Muscle of leg (tissue), 3 donors: ENCODE measurements at regions not wholly inside any gene's neighbourhood (a gene's known extent, or its start where the extent isn't known, plus 50 kb on each side); places are given as distances from the start of the nearest gene placed in this dataset.
A peak's percentile ranks its signal among the peaks of the same experiment; 100 is the strongest.

Experiments
- DNase-seq: peaks from one replicate; pipeline ENCODE4 v3.0.0; 2013
- H3K27ac ChIP-seq: one replicate; pipeline ENCODE4 v1.5.1; 2013; ENCODE audit warnings: mild to moderate bottlenecking, low read length, control low read depth
- H3K27me3 ChIP-seq: one replicate; pipeline ENCODE4 v1.6.1; 2013; ENCODE audit warnings: low read length; ENCODE audit not compliant: control insufficient read depth, insufficient read depth
- H3K36me3 ChIP-seq: one replicate; pipeline ENCODE4 v1.6.1; 2013; ENCODE audit warnings: low read length; ENCODE audit not compliant: control insufficient read depth, insufficient read depth
- H3K4me1 ChIP-seq: one replicate; pipeline ENCODE4 v1.6.1; 2013; ENCODE audit warnings: low read length; ENCODE audit not compliant: control insufficient read depth, insufficient read depth
- H3K4me3 ChIP-seq: one replicate; pipeline ENCODE4 v1.5.1; 2013; ENCODE audit warnings: low read length, control low read depth
- H3K9me3 ChIP-seq: replicated peaks from 2 replicates; pipeline ENCODE4 v1.6.1; 2013; ENCODE audit warnings: low read depth, low read length; ENCODE audit not compliant: control insufficient read depth
- WGBS: methylation state at CpG from one replicate; pipeline ENCODE4 v1.1.5; 2013; ENCODE audit warnings: missing lambda C conversion rate; ENCODE audit not compliant: insufficient coverage; 5-methylcytosine and 5-hydroxymethylcytosine counted together

DNA sequence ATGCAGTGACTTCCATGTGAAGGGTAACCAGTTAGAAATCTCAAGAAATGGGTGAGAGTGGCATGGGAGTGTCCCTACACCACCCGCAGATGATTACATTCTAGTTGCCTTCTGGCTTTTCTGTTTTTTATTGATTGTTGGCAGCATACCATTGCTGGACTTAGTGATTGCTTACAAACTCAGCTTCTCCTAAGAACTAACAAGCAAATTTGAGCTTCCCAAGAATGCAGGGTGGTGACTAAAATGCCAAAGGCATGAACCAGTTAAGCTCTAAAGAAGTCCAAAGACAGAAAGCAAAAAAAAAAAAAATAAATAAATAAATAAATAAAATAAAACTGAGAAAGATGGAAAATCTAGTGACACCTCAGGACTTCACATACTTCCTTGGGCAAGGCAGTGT lies 245.5 kb upstream of the PARD3B start:
- no peak overlapping the region for H3K27ac ChIP-seq
- H3K9me3 ChIP-seq = no peaks in the 10 kb centered on the region
- DNase-seq = no peak

DNA sequence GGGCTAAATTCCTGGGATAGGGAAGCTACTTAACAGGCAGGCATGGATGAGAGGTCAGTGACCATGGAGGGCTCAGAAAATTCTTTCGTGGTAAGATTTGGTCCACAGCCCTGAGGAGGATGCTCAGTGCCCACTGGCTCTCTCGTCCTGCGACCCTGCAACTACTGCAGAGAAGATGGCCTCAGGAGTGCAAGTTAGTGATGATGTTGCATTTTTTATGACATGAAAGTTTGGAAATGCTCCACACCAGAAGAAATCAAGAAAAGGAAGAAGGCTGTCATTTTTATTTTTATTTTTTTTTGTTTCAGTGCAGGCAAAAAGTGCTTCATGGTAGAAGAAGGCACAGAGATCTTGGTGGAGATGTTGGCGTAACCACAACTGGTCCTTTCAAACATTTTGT lies 238.6 kb upstream of the PARD3B start:
- H3K36me3 ChIP-seq = no peaks in the 10 kb centered on the region
- H3K4me1 ChIP-seq = no peaks in the 10 kb centered on the region
- no peak overlapping the region for H3K27ac ChIP-seq
- 78% methylated on average over 4 of the region's 4 CpGs for WGBS
- H3K4me3 ChIP-seq = no peak overlapping the region
- no peak for DNase-seq
- H3K27me3 ChIP-seq = no peaks in the 10 kb centered on the region
- no peaks in the 10 kb centered on the region for H3K9me3 ChIP-seq

More for the DNA sequence above, 245.5 kb upstream of the PARD3B start:
- Histone ChIP-seq H3K36me3 (no peaks in the 10 kb centered on the region), H3K4me3 (no peak overlapping the region), H3K27me3 (no peaks in the 10 kb centered on the region), H3K4me1 (no peaks in the 10 kb centered on the region)
- WGBS = no CpG with 5 or more reads among the region's 1 CpG

GRCh38 chr2:204312105-204312504 lies 233.2 kb upstream of the PARD3B start:
- H3K27me3 ChIP-seq = no peaks in the 10 kb centered on the region
- peaks cover 8% of the 10 kb centered on the region for H3K4me1 ChIP-seq
- peak; percentile 67 for DNase-seq
- no peaks in the 10 kb centered on the region for H3K9me3 ChIP-seq
- no peaks in the 10 kb centered on the region for H3K36me3 ChIP-seq
- H3K4me3 ChIP-seq = no peak overlapping the region
- no CpG with 5 or more reads among the region's 8 CpGs for WGBS
- no peak overlapping the region for H3K27ac ChIP-seq

DNA sequence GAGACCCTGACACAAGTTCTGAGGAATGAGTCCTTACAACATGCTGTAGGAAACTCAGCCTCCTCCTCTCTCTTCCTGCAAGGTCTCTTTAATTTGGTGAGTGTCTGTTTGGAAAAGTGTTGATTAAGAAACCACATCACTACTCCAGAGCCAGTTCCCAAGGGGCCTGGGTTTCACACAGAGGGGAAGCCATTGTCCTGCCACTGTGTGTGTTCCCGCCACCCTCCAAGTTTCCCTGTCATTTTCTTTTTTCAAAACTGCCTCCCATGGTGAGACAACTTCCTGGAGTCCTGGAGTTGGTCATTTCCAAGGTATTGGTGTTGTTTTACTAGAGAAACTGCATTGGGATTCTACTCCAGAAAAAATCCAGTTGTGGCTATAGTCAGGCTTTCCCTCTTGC lies 232.0 kb upstream of the PARD3B start:
- no peak for DNase-seq
- Histone ChIP-seq H3K27me3 (no peaks in the 10 kb centered on the region), H3K4me3 (no peak overlapping the region), H3K27ac (no peak overlapping the region), H3K9me3 (no peaks in the 10 kb centered on the region), H3K4me1 (peaks cover 8% of the 10 kb centered on the region), H3K36me3 (no peaks in the 10 kb centered on the region)
- no CpG with 5 or more reads among the region's 1 CpG for WGBS

- 36% methylated on average over 12 of the region's 13 CpGs for WGBS
- H3K36me3 ChIP-seq = no peaks in the 10 kb centered on the region
- H3K27ac ChIP-seq = no peak overlapping the region
- H3K27me3 ChIP-seq = no peaks in the 10 kb centered on the region
- no peaks in the 10 kb centered on the region for H3K9me3 ChIP-seq
- H3K4me3 ChIP-seq = no peak overlapping the region
- DNase-seq = peak; percentile 19
- H3K4me1 ChIP-seq = peaks cover 8% of the 10 kb centered on the region
Measured at GRCh38 chr2:204315236-204315662, 230.0 kb upstream of the PARD3B start.

DNA sequence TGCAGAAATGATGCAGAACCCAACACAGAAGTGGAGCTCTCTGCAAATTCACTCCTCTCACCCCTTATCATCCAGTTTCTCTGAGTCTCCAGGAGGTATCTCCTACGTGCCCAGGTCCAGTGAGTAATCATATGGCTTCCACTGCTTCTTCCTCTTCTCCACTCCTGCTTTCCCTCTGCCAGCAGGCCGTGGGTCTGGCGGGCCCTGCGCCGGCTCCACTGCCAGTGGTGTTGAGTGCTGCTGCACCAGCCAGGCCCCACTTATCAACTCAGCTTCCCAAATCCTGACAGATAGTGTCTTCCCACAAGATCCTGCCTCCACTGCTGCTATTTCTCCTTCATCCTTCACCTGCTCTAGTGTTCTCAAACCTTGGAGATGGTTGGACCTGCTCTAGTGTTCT lies 227.6 kb upstream of the PARD3B start:
- Histone ChIP-seq H3K36me3 (no peaks in the 10 kb centered on the region), H3K27me3 (no peaks in the 10 kb centered on the region), H3K9me3 (no peaks in the 10 kb centered on the region), H3K4me1 (peaks cover 16% of the 10 kb centered on the region), H3K27ac (no peak overlapping the region), H3K4me3 (no peak overlapping the region)
- WGBS = 93% methylated on average over 5 of the region's 5 CpGs
- DNase-seq = no peak

GRCh38 chr2:204321027-204321800 lies 224.1 kb upstream of the PARD3B start:
- 61% methylated on average over 10 of the region's 10 CpGs for WGBS
- no peak overlapping the region for H3K4me3 ChIP-seq
- no peaks in the 10 kb centered on the region for H3K27me3 ChIP-seq
- DNase-seq = no peak
- no peaks in the 10 kb centered on the region for H3K36me3 ChIP-seq
- no peaks in the 10 kb centered on the region for H3K9me3 ChIP-seq
- peak overlapping the region; percentile 73 for H3K27ac ChIP-seq
- H3K4me1 ChIP-seq = peaks cover 10% of the 10 kb centered on the region

- no peak overlapping the region for H3K4me3 ChIP-seq
- peak; percentile 74 for DNase-seq
- peak overlapping the region; percentile 73 for H3K27ac ChIP-seq
- no peaks in the 10 kb centered on the region for H3K36me3 ChIP-seq
- WGBS = 39% methylated on average over 5 of the region's 9 CpGs
- H3K4me1 ChIP-seq = peaks cover 10% of the 10 kb centered on the region
- H3K9me3 ChIP-seq = no peaks in the 10 kb centered on the region
- no peaks in the 10 kb centered on the region for H3K27me3 ChIP-seq
Measured at GRCh38 chr2:204321910-204322751, 223.1 kb upstream of the PARD3B start.

DNA sequence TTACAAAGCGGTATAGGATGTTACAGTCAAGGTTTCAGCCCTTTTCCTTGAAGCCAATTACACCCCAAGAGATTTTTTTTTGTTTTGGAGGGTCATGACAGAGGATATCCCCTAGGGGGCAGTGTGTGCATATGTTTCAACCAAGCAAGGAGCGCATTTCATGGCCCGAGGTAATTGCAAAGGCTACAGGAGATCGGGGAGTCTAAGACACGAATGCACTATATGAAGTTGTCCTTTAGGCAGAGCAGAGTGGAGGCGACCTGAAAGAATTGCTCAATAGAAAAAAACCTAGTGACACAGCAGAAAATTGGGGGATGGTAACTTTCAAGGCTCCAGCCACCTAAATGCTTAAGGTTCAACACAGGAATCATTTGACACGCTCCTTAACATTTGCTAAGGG lies 219.8 kb upstream of the PARD3B start:
- no peak overlapping the region for H3K27ac ChIP-seq
- no peak overlapping the region for H3K4me3 ChIP-seq
- peaks cover 10% of the 10 kb centered on the region for H3K4me1 ChIP-seq
- H3K9me3 ChIP-seq = no peaks in the 10 kb centered on the region
- H3K27me3 ChIP-seq = no peaks in the 10 kb centered on the region
- no peaks in the 10 kb centered on the region for H3K36me3 ChIP-seq
- WGBS = 0% methylated on average over 2 of the region's 7 CpGs
- DNase-seq = peak; percentile 87

DNA sequence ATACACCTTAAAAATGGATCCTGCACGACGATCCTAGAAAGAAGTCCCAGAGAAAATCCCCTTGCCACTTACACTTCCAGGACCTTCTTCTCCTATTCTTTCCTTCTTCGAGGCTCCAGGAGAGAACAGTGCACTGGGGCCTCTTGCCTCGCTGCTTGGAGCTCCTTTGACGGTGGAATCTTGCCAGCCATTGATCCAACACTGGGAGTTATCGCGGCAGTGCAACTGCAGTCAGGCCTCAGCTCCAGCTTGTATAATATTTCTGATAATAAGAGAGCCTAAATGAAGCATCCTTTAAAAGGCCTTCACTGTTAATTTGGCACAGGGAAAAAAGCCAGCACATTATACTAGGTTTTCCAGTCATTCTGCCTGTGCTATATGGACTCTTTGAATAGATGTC lies 216.9 kb upstream of the PARD3B start:
- H3K27ac ChIP-seq = no peak overlapping the region
- no peaks in the 10 kb centered on the region for H3K27me3 ChIP-seq
- H3K9me3 ChIP-seq = no peaks in the 10 kb centered on the region
- no peak for DNase-seq
- H3K4me3 ChIP-seq = no peak overlapping the region
- 67% methylated on average over 3 of the region's 7 CpGs for WGBS
- H3K36me3 ChIP-seq = no peaks in the 10 kb centered on the region
- H3K4me1 ChIP-seq = peaks cover 2% of the 10 kb centered on the region
